22Rv1 (cell line): ENCODE measurements at regions not wholly inside any gene's neighbourhood (a gene's known extent, or its start where the extent isn't known, plus 50 kb on each side); places are given as distances from the start of the nearest gene placed in this dataset.

Source experiments
- ZFX ChIP-seq: fragments of 450-650 bp; IDR thresholded peaks from 2 replicates; pipeline ENCODE4 v1.6.1; 2017; ENCODE audit warnings: antibody characterized with exemption, borderline replicate concordance
- TF ChIP-seq, protein P1 (sequence below): fragments of 450-650 bp; IDR thresholded peaks from 2 replicates; pipeline ENCODE4 v1.5.1; 2017; ENCODE audit warnings: mild to moderate bottlenecking

- TF ChIP-seq, protein P1, sequence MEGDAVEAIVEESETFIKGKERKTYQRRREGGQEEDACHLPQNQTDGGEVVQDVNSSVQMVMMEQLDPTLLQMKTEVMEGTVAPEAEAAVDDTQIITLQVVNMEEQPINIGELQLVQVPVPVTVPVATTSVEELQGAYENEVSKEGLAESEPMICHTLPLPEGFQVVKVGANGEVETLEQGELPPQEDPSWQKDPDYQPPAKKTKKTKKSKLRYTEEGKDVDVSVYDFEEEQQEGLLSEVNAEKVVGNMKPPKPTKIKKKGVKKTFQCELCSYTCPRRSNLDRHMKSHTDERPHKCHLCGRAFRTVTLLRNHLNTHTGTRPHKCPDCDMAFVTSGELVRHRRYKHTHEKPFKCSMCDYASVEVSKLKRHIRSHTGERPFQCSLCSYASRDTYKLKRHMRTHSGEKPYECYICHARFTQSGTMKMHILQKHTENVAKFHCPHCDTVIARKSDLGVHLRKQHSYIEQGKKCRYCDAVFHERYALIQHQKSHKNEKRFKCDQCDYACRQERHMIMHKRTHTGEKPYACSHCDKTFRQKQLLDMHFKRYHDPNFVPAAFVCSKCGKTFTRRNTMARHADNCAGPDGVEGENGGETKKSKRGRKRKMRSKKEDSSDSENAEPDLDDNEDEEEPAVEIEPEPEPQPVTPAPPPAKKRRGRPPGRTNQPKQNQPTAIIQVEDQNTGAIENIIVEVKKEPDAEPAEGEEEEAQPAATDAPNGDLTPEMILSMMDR = no peak
- TF ChIP-seq ZFX = no peak
These were observed 73.8 kb downstream of the SLC25A46 start for GRCh38 chr5:110812639-110813038.
